ENCODE measurements at regions not wholly inside any gene's neighbourhood (a gene's known extent, or its start where the extent isn't known, plus 50 kb on each side); places are given as distances from the start of the nearest gene placed in this dataset.

GRCh38 chr1:162926906-162927305, 65.9 kb upstream of the CCDC190 start:
- Histone ChIP-seq H3K27me3 (ENCODE audit: insufficient read depth, low read length) (no peaks in the 10 kb centered on the region), H3K4me1 (ENCODE audit: insufficient read depth, low read length, severe bottlenecking) (no peaks in the 10 kb centered on the region), H2AFZ (ENCODE audit: low read length) (no peak overlapping the region)

GRCh38 chr1:162924179-162924578, 63.2 kb upstream of the CCDC190 start:
- Histone ChIP-seq H3K4me1 (ENCODE audit: insufficient read depth, low read length, severe bottlenecking) (no peaks in the 10 kb centered on the region), H3K9ac (ENCODE audit: low read length) (no peak overlapping the region)

More at GRCh38 chr1:162926906-162927305, 65.9 kb upstream of the CCDC190 start:
- Histone ChIP-seq H3K4me2 (ENCODE audit: low read length) (no peak overlapping the region), H3K4me3 (ENCODE audit: low read depth, low read length, poor library complexity, severe bottlenecking) (no peak overlapping the region), H3K36me3 (ENCODE audit: insufficient read depth, low read length) (no peaks in the 10 kb centered on the region), H3K9me3 (ENCODE audit: low read length) (no peaks in the 10 kb centered on the region), H3K9ac (ENCODE audit: low read length) (no peak overlapping the region), H3K79me2 (ENCODE audit: insufficient read depth, low read length) (no peaks in the 10 kb centered on the region), H3K9me2 (ENCODE audit: low read depth, low read length) (no peaks in the 10 kb centered on the region), H3F3A (ENCODE audit: insufficient read depth, low read length) (no peaks in the 10 kb centered on the region), H4K20me1 (ENCODE audit: insufficient read depth, low read length) (no peaks in the 10 kb centered on the region), H3K27ac (ENCODE audit: low read depth, low read length, poor library complexity, severe bottlenecking) (no peak overlapping the region)
- TF ChIP-seq CTCF (IDR thresholded peaks at IDR 0.05; ENCODE audit: low read length) (no peak), EZH2 (IDR thresholded peaks at IDR 0.05; ENCODE audit: borderline replicate concordance, low read length) (no peak)

GRCh38 chr1:162922201-162922600, 61.2 kb upstream of the CCDC190 start:
- H2AFZ ChIP-seq (ENCODE audit: low read length): no peak overlapping the region
- H3K4me2 ChIP-seq (ENCODE audit: low read length): no peak overlapping the region

More at GRCh38 chr1:162924179-162924578, 63.2 kb upstream of the CCDC190 start:
- H3K4me2 ChIP-seq (ENCODE audit: low read length): no peak overlapping the region
- H3K9me2 ChIP-seq (ENCODE audit: low read depth, low read length): no peaks in the 10 kb centered on the region
- no peak overlapping the region for H3K4me3 ChIP-seq (ENCODE audit: low read depth, low read length, poor library complexity, severe bottlenecking)
- H3K27me3 ChIP-seq (ENCODE audit: insufficient read depth, low read length): no peaks in the 10 kb centered on the region
- no peak overlapping the region for H2AFZ ChIP-seq (ENCODE audit: low read length)
- H3K79me2 ChIP-seq (ENCODE audit: insufficient read depth, low read length): no peaks in the 10 kb centered on the region
- no peaks in the 10 kb centered on the region for H3K36me3 ChIP-seq (ENCODE audit: insufficient read depth, low read length)
- TF ChIP-seq EZH2 (IDR thresholded peaks at IDR 0.05; ENCODE audit: borderline replicate concordance, low read length) (no peak), CTCF (IDR thresholded peaks at IDR 0.05; ENCODE audit: low read length) (no peak)
- no peak overlapping the region for H3K27ac ChIP-seq (ENCODE audit: low read depth, low read length, poor library complexity, severe bottlenecking)
- H3F3A ChIP-seq (ENCODE audit: insufficient read depth, low read length): no peaks in the 10 kb centered on the region
- no peaks in the 10 kb centered on the region for H3K9me3 ChIP-seq (ENCODE audit: low read length)
- no peaks in the 10 kb centered on the region for H4K20me1 ChIP-seq (ENCODE audit: insufficient read depth, low read length)

More at GRCh38 chr1:162922201-162922600, 61.2 kb upstream of the CCDC190 start:
- TF ChIP-seq CTCF (IDR thresholded peaks at IDR 0.05; ENCODE audit: low read length): no peak
- TF ChIP-seq EZH2 (IDR thresholded peaks at IDR 0.05; ENCODE audit: borderline replicate concordance, low read length): no peak
- Histone ChIP-seq H3K4me1 (ENCODE audit: insufficient read depth, low read length, severe bottlenecking) (no peaks in the 10 kb centered on the region), H3K79me2 (ENCODE audit: insufficient read depth, low read length) (no peaks in the 10 kb centered on the region), H3K9ac (ENCODE audit: low read length) (no peak overlapping the region), H3F3A (ENCODE audit: insufficient read depth, low read length) (no peaks in the 10 kb centered on the region), H3K27ac (ENCODE audit: low read depth, low read length, poor library complexity, severe bottlenecking) (no peak overlapping the region), H3K27me3 (ENCODE audit: insufficient read depth, low read length) (no peaks in the 10 kb centered on the region), H3K4me3 (ENCODE audit: low read depth, low read length, poor library complexity, severe bottlenecking) (no peak overlapping the region), H3K9me2 (ENCODE audit: low read depth, low read length) (no peaks in the 10 kb centered on the region), H3K9me3 (ENCODE audit: low read length) (no peaks in the 10 kb centered on the region), H4K20me1 (ENCODE audit: insufficient read depth, low read length) (no peaks in the 10 kb centered on the region), H3K36me3 (ENCODE audit: insufficient read depth, low read length) (no peaks in the 10 kb centered on the region)
